IMR-90 (cell line): ENCODE measurements at regions not wholly inside any gene's neighbourhood (a gene's known extent, or its start where the extent isn't known, plus 50 kb on each side); places are given as distances from the start of the nearest gene placed in this dataset.

Source experiments
- ATAC-seq: fragments of 200-7000 bp; cut with Tn5 transposase; 2 replicates; pipeline ENCODE4 v1.9.1; 2020; ENCODE audit warnings: low read depth, mild to moderate bottlenecking, moderate library complexity
- BruUV-seq: library from RNA; stranded (reverse); fragments of 400-500 nt; replicated peaks from 2 replicates; lab custom pipeline; 2021; lab: Mats Ljungman, UMichigan
- CTCF ChIA-PET: fragments of 300-600 bp; formaldehyde crosslinking; extraction: SDS; loops from one replicate; lab custom pipeline; 2021; ENCODE audit warnings: antibody characterized with exemption; lab: Yijun Ruan, JAX
- POLR2A ChIA-PET: fragments of 300-600 bp; sonication (Branson Sonifier 250); formaldehyde crosslinking; loops from one replicate; lab custom pipeline; 2022; ENCODE audit warnings: antibody characterized with exemption; ENCODE audit not compliant: unreplicated experiment; lab: Charles Lee
- DNase-seq: peaks from one replicate; pipeline ENCODE4 v3.0.0; 2013
- H2AFZ ChIP-seq: replicated peaks from 2 replicates; pipeline ENCODE3; 2013; ENCODE audit warnings: low read length, mild to moderate bottlenecking; ENCODE audit not compliant: poor library complexity
- H2AK5ac ChIP-seq: 2 replicates; pipeline ENCODE4 v1.6.1; 2013; ENCODE audit warnings: low read depth, low read length, inconsistent platforms
- H2AK9ac ChIP-seq: replicated peaks from 2 replicates; pipeline ENCODE3; 2013; ENCODE audit warnings: mild to moderate bottlenecking, low read depth, low read length, moderate library complexity; ENCODE audit not compliant: poor library complexity
- H2BK120ac ChIP-seq: 2 replicates; pipeline ENCODE4 v1.6.1; 2013; ENCODE audit warnings: low read depth, low read length, inconsistent platforms
- H2BK15ac ChIP-seq: 3 replicates; pipeline ENCODE4 v1.6.1; 2013; ENCODE audit warnings: low read depth, low read length, inconsistent platforms
- H2BK20ac ChIP-seq: 2 replicates; pipeline ENCODE4 v1.6.1; 2013; ENCODE audit warnings: low read depth, mild to moderate bottlenecking, inconsistent platforms, low read length, moderate library complexity
- H2BK5ac ChIP-seq: 2 replicates; pipeline ENCODE4 v1.6.1; 2013; ENCODE audit warnings: mild to moderate bottlenecking, low read depth, low read length, inconsistent platforms; ENCODE audit not compliant: poor library complexity, severe bottlenecking
- H3K14ac ChIP-seq: replicated peaks from 2 replicates; pipeline ENCODE4 v1.6.1; 2013; ENCODE audit warnings: low read depth, low read length, inconsistent platforms
- H3K18ac ChIP-seq: 2 replicates; pipeline ENCODE4 v1.6.1; 2013; ENCODE audit warnings: low read depth, low read length, control low read depth
- H3K23ac ChIP-seq: 2 replicates; pipeline ENCODE4 v1.6.1; 2013; ENCODE audit warnings: low read depth, low read length, inconsistent platforms
- H3K27ac ChIP-seq: 2 replicates; pipeline ENCODE4 v1.5.1; 2013; ENCODE audit warnings: mild to moderate bottlenecking, control low read depth, low read length; ENCODE audit not compliant: insufficient read depth
- H3K27me3 ChIP-seq: 2 replicates; pipeline ENCODE4 v1.6.1; 2013; ENCODE audit warnings: low read length; ENCODE audit not compliant: control insufficient read depth, insufficient read depth
- H3K36me3 ChIP-seq: 2 replicates; pipeline ENCODE4 v1.6.1; 2013; ENCODE audit warnings: low read length, mixed read lengths; ENCODE audit not compliant: control insufficient read depth, insufficient read depth
- H3K4ac ChIP-seq: 2 replicates; pipeline ENCODE4 v1.6.1; 2013; ENCODE audit warnings: low read depth, low read length, inconsistent platforms
- H3K4me1 ChIP-seq: 2 replicates; pipeline ENCODE4 v1.6.1; 2013; ENCODE audit warnings: low read length, mixed read lengths; ENCODE audit not compliant: control insufficient read depth, insufficient read depth
- H3K4me2 ChIP-seq: 2 replicates; pipeline ENCODE4 v1.6.1; 2013; ENCODE audit warnings: low read depth, mild to moderate bottlenecking, control low read depth, low read length, moderate library complexity
- H3K4me3 ChIP-seq: 2 replicates; pipeline ENCODE4 v1.5.1; 2013; ENCODE audit warnings: low read depth, mild to moderate bottlenecking, control low read depth, low read length, moderate library complexity; ENCODE audit not compliant: insufficient read depth
- H3K56ac ChIP-seq: 2 replicates; pipeline ENCODE4 v1.6.1; 2013; ENCODE audit warnings: low read length, inconsistent platforms; ENCODE audit not compliant: insufficient read depth; ENCODE audit errors: extremely low read depth
- H3K79me1 ChIP-seq, 2 experiments: 2 replicates each; pipeline ENCODE4 v1.6.1; 2013; ENCODE audit warnings: low read length in 2 of 2, inconsistent platforms in 1 of 2, low read depth in 1 of 2
- H3K9ac ChIP-seq: 2 replicates; pipeline ENCODE4 v1.6.1; 2013; ENCODE audit warnings: low read depth, low read length, control low read depth
- H3K9me1 ChIP-seq: 2 replicates; pipeline ENCODE4 v1.6.1; 2013; ENCODE audit warnings: low read length, inconsistent platforms; ENCODE audit not compliant: insufficient read depth
- H3K9me3 ChIP-seq: 2 replicates; pipeline ENCODE4 v1.6.1; 2013; ENCODE audit warnings: low read length; ENCODE audit not compliant: control insufficient read depth, insufficient read depth
- H4K20me1 ChIP-seq: 2 replicates; pipeline ENCODE4 v1.6.1; 2013; ENCODE audit warnings: low read length, inconsistent platforms; ENCODE audit not compliant: insufficient read depth
- H4K5ac ChIP-seq: 2 replicates; pipeline ENCODE4 v1.6.1; 2013; ENCODE audit warnings: mild to moderate bottlenecking, low read depth, low read length, control low read depth
- H4K8ac ChIP-seq, 2 experiments: 2 replicates each; pipeline ENCODE4 v1.6.1; 2013; ENCODE audit warnings: low read depth in 2 of 2, low read length in 2 of 2, control low read depth in 1 of 2, inconsistent platforms in 1 of 2
- H4K91ac ChIP-seq: 2 replicates; pipeline ENCODE4 v1.6.1; 2013; ENCODE audit warnings: low read depth, low read length, inconsistent platforms; ENCODE audit not compliant: insufficient read depth
- BHLHE40 ChIP-seq: fragments of 150-350 bp; IDR thresholded peaks from 2 replicates; pipeline ENCODE4 v1.6.1; 2016; ENCODE audit warnings: mild to moderate bottlenecking, low read depth, low read length
- CEBPB ChIP-seq: IDR thresholded peaks from 2 replicates; pipeline ENCODE4 v1.6.1; 2012; ENCODE audit warnings: low read depth, low read length, improper control_type of control experiment
- CHD1 ChIP-seq: IDR thresholded peaks from 2 replicates; pipeline ENCODE4 v1.6.1; 2012; ENCODE audit warnings: low read depth, low read length, improper control_type of control experiment
- CTCF ChIP-seq: conservative IDR thresholded peaks from 2 replicates; pipeline ENCODE4 v1.5.1; 2012; ENCODE audit warnings: mild to moderate bottlenecking, low read depth, low read length, improper control_type of control experiment
- ELK1 ChIP-seq: fragments of 150-350 bp; IDR thresholded peaks from 2 replicates; pipeline ENCODE4 v1.6.1; 2016; ENCODE audit warnings: low read depth, mild to moderate bottlenecking, low read length, moderate library complexity, borderline replicate concordance
- FOS ChIP-seq: fragments of 150-350 bp; IDR thresholded peaks from 2 replicates; pipeline ENCODE4 v1.6.1; 2016; ENCODE audit warnings: low read depth, low read length
- MAFK ChIP-seq: IDR thresholded peaks from 2 replicates; pipeline ENCODE4 v1.6.1; 2012; ENCODE audit warnings: low read depth, low read length, improper control_type of control experiment
- MAZ ChIP-seq: IDR thresholded peaks from 2 replicates; pipeline ENCODE4 v1.6.1; 2012; ENCODE audit warnings: low read depth, mild to moderate bottlenecking, low read length, improper control_type of control experiment, moderate library complexity, borderline replicate concordance
- MXI1 ChIP-seq: IDR thresholded peaks from 2 replicates; pipeline ENCODE4 v1.6.1; 2012; ENCODE audit warnings: low read depth, mild to moderate bottlenecking, low read length, moderate library complexity, borderline replicate concordance
- NFE2L2 ChIP-seq: fragments of 150-350 bp; IDR thresholded peaks from 2 replicates; pipeline ENCODE4 v1.6.1; 2016; ENCODE audit warnings: low read depth, mild to moderate bottlenecking, low read length
- POLR2A ChIP-seq: IDR thresholded peaks from 2 replicates; pipeline ENCODE4 v1.6.1; 2012; ENCODE audit warnings: mild to moderate bottlenecking, low read depth, low read length
- RAD21 ChIP-seq: IDR thresholded peaks from 2 replicates; pipeline ENCODE4 v1.6.1; 2012; ENCODE audit warnings: low read length, improper control_type of control experiment
- RCOR1 ChIP-seq: IDR thresholded peaks from 2 replicates; pipeline ENCODE4 v1.6.1; 2012; ENCODE audit warnings: mild to moderate bottlenecking, low read length, improper control_type of control experiment; ENCODE audit not compliant: insufficient replicate concordance
- RFX5 ChIP-seq: IDR thresholded peaks from 2 replicates; pipeline ENCODE4 v1.8.0; 2012; ENCODE audit warnings: low read depth, mild to moderate bottlenecking, low read length, moderate library complexity
- SMC3 ChIP-seq: fragments of 150-350 bp; IDR thresholded peaks from 2 replicates; pipeline ENCODE4 v1.6.1; 2016; ENCODE audit warnings: low read depth, mild to moderate bottlenecking, antibody characterized with exemption, low read length, moderate library complexity
- USF2 ChIP-seq: fragments of 150-350 bp; IDR thresholded peaks from 2 replicates; pipeline ENCODE4 v1.6.1; 2017; ENCODE audit warnings: mild to moderate bottlenecking, antibody characterized with exemption, low read length, low read depth
- WGBS, 2 experiments: methylation state at CpG; one replicate each; pipeline versions ENCODE4 v1.1.5 to v1.1.7; 2013; ENCODE audit warnings: missing lambda C conversion rate in 2 of 2; ENCODE audit not compliant: insufficient read length in 1 of 2; ENCODE audit errors: extremely low coverage in 2 of 2; 5-methylcytosine and 5-hydroxymethylcytosine counted together
- dilution Hi-C: fragments of 300-500 bp; cut with HindIII; formaldehyde crosslinking; loops from one replicate; pipeline ENCODE4 v1.14.3; 2018; ENCODE audit warnings: low sequenced_read_pairs; ENCODE audit not compliant: unreplicated experiment
- in situ Hi-C: fragments of 300-500 bp; cut with MboI; formaldehyde crosslinking; loops from 3 replicates; pipeline ENCODE4 v1.14.3; 2019; ENCODE audit warnings: low sequenced_read_pairs, inconsistent platforms, mixed read lengths
- intact Hi-C: fragments of 100-400 bp; cut with micrococcal nuclease; formaldehyde crosslinking; loops from 2 replicates; pipeline ENCODE4 v1.10.0; 2022

- intact Hi-C loops (no loop called here), dilution Hi-C loops (no loop called here), in situ Hi-C loops (no loop called here)
- DNase-seq (no peak), ATAC-seq (no peak)
- no peak overlapping the region for H3K18ac ChIP-seq
- H2BK15ac ChIP-seq, result no peak overlapping the region
- H3K4ac ChIP-seq, result no peak overlapping the region
- no peak overlapping the region for H3K56ac ChIP-seq
- no peak overlapping the region for H2AK9ac ChIP-seq
- H3K4me2 ChIP-seq, result no peak overlapping the region
- H3K27ac ChIP-seq, result no peak overlapping the region
- WGBS, 2 experiments, result no CpG with 5 or more reads among the region's 1 CpG
- H4K8ac ChIP-seq, result no peak overlapping the region
- H3K4me1 ChIP-seq, result no peaks in the 10 kb centered on the region
- H3K9me3 ChIP-seq, result no peaks in the 10 kb centered on the region
- no peaks in the 10 kb centered on the region for H3K79me1 ChIP-seq
- H4K20me1 ChIP-seq, result no peaks in the 10 kb centered on the region
- H3K14ac ChIP-seq, result no peak overlapping the region
- no peak overlapping the region for H4K91ac ChIP-seq
- H3K4me3 ChIP-seq, result no peak overlapping the region
- CTCF ChIA-PET, result no interaction called here
- no peak overlapping the region for H2AFZ ChIP-seq
- no peaks in the 10 kb centered on the region for H3K27me3 ChIP-seq
- TF ChIP-seq RFX5, result no peak
- no peak for TF ChIP-seq NFE2L2
- no peak for TF ChIP-seq MAFK
- TF ChIP-seq MXI1, result no peak
- TF ChIP-seq FOS, result no peak
- TF ChIP-seq SMC3, result no peak
- TF ChIP-seq ELK1, result no peak
- no peak for TF ChIP-seq CTCF
- TF ChIP-seq USF2, result no peak
- TF ChIP-seq CHD1, result no peak
- no peak for TF ChIP-seq RCOR1
- TF ChIP-seq POLR2A, result no peak
- no peak for TF ChIP-seq BHLHE40
- no peak for TF ChIP-seq RAD21
- no peak for TF ChIP-seq CEBPB
- no peak for TF ChIP-seq MAZ
- H2BK120ac ChIP-seq, result no peak overlapping the region
- H2BK5ac ChIP-seq, result no peak overlapping the region
- no peaks in the 10 kb centered on the region for H3K9me1 ChIP-seq
- POLR2A ChIA-PET, result no interaction called here
- H2BK20ac ChIP-seq, result no peak overlapping the region
- no peak overlapping the region for H4K5ac ChIP-seq
- H3K36me3 ChIP-seq, result no peaks in the 10 kb centered on the region
- no peak overlapping the region for H2AK5ac ChIP-seq
- BruUV-seq, result no TSS peak
- H3K23ac ChIP-seq, result no peak overlapping the region
- H3K9ac ChIP-seq, result no peak overlapping the region
Observed at GRCh38 chr3:116912116-116912515, 202.5 kb downstream of the TUSC7 start.
